Testis (tissue), 2 donors: ENCODE measurements at regions not wholly inside any gene's neighbourhood (a gene's known extent, or its start where the extent isn't known, plus 50 kb on each side); places are given as distances from the start of the nearest gene placed in this dataset.

Experiments used
- DNase-seq: peaks from one replicate; pipeline ENCODE4 v3.0.0-alpha.2; 2019
- H3K27ac ChIP-seq, 2 donors: fragments of 200-600 bp; sonication (generic); one replicate each; pipeline ENCODE4 v1.5.1; 2019
- H3K27me3 ChIP-seq: fragments of 200-600 bp; sonication (generic); one replicate; pipeline ENCODE4 v1.5.1; 2019
- H3K36me3 ChIP-seq: fragments of 200-600 bp; sonication (generic); one replicate; pipeline ENCODE4 v1.5.1; 2017; ENCODE audit warnings: low read depth; ENCODE audit errors: missing control alignments
- H3K4me1 ChIP-seq: fragments of 200-600 bp; sonication (generic); one replicate; pipeline ENCODE4 v1.5.1; 2019
- H3K4me3 ChIP-seq, 2 donors: fragments of 200-600 bp; sonication (generic); one replicate each; pipeline ENCODE4 v1.5.1; 2017 to 2019
- H3K9me3 ChIP-seq: fragments of 200-600 bp; sonication (generic); one replicate; pipeline ENCODE4 v1.5.1; 2017
- POLR2A ChIP-seq: fragments of 450-650 bp; IDR thresholded peaks from one replicate; pipeline ENCODE4 v1.6.1; 2017; ENCODE audit warnings: antibody characterized with exemption, mild to moderate bottlenecking, moderate library complexity
- WGBS, 2 donors: methylation state at CpG; one replicate each; pipeline ENCODE4 v1.1.5; 2018; 5-methylcytosine and 5-hydroxymethylcytosine counted together
- intact Hi-C: fragments of 100-400 bp; cut with DNase I; formaldehyde crosslinking; loops from one replicate; pipeline ENCODE4 v1.15.1; 2023; ENCODE audit warnings: low total_unique reads
- TF ChIP-seq, protein P1 (sequence below), 3 experiments: fragments of 450-650 bp in 2 of 3; fragments of 200-600 bp in 1 of 3; sonication (generic) in 1 of 3; IDR thresholded peaks; one replicate each; pipeline ENCODE4 v1.5.1; 2016 to 2019; ENCODE audit warnings: antibody characterized with exemption in 3 of 3, mild to moderate bottlenecking in 2 of 3, moderate library complexity in 1 of 3

DNA sequence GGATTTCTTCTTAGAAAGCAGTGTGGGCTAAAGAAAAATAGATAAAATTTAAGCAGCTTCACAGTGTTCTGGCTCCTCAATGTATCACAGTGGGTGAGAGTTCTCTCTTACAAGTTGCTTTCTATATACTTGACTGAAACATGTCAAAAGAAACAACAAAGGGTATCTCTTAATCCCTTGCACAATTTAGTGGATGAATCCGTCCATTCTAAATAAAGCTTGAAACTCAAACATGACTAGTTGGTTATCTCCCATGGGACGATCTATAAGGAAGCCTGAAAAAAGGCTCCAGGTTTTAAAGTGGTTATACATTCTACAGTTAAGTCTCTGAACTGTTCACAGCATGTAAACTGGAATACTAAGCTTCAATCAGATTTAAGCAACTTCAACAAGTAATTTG lies 993.1 kb upstream of the CNTN5 start:
- Histone ChIP-seq H3K27ac (no peak overlapping the region), H3K4me1 (no peaks in the 10 kb centered on the region), H3K9me3 (no peaks in the 10 kb centered on the region), H3K36me3 (no peaks in the 10 kb centered on the region), H3K27me3 (no peaks in the 10 kb centered on the region), H3K4me3 (no peak overlapping the region)
- intact Hi-C loops = no loop called here
- DNase-seq = no peak
- WGBS, 2 donors = 83 to 85% methylated on average over 2 of the region's 2 CpGs
- no peak for TF ChIP-seq POLR2A
- TF ChIP-seq, protein P1, sequence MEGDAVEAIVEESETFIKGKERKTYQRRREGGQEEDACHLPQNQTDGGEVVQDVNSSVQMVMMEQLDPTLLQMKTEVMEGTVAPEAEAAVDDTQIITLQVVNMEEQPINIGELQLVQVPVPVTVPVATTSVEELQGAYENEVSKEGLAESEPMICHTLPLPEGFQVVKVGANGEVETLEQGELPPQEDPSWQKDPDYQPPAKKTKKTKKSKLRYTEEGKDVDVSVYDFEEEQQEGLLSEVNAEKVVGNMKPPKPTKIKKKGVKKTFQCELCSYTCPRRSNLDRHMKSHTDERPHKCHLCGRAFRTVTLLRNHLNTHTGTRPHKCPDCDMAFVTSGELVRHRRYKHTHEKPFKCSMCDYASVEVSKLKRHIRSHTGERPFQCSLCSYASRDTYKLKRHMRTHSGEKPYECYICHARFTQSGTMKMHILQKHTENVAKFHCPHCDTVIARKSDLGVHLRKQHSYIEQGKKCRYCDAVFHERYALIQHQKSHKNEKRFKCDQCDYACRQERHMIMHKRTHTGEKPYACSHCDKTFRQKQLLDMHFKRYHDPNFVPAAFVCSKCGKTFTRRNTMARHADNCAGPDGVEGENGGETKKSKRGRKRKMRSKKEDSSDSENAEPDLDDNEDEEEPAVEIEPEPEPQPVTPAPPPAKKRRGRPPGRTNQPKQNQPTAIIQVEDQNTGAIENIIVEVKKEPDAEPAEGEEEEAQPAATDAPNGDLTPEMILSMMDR (IDR thresholded peaks at IDR 0.05) = no peak

DNA sequence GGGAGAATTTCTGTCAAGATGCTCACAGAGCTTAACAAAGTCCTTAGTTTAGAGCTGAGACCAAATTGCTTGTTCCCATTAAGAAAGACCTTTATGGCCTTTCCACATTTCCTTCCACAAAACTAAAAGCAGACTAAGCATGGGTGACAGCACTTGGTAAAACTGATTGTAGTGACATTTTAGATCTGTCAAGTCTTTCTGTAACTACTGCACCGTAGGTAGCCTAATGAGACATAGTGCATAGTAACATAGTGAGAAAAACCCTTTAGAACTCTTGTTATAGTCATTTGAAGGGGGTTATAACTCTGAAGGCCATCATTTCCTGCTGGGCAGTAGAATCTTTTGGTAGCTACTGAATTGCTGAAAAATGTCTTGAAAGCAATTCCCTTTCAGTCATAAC lies 990.9 kb upstream of the CNTN5 start:
- no peak for TF ChIP-seq POLR2A
- TF ChIP-seq, protein P1 (IDR thresholded peaks at IDR 0.05) = no peak
- Histone ChIP-seq H3K4me1 (no peaks in the 10 kb centered on the region), H3K4me3 (no peak overlapping the region), H3K9me3 (no peaks in the 10 kb centered on the region), H3K27me3 (no peaks in the 10 kb centered on the region), H3K27ac (no peak overlapping the region), H3K36me3 (no peaks in the 10 kb centered on the region)
- intact Hi-C loops = no loop called here
- 91 to 100% methylated on average over 1 of the region's 1 CpG for WGBS, 2 donors
- no peak for DNase-seq

DNA sequence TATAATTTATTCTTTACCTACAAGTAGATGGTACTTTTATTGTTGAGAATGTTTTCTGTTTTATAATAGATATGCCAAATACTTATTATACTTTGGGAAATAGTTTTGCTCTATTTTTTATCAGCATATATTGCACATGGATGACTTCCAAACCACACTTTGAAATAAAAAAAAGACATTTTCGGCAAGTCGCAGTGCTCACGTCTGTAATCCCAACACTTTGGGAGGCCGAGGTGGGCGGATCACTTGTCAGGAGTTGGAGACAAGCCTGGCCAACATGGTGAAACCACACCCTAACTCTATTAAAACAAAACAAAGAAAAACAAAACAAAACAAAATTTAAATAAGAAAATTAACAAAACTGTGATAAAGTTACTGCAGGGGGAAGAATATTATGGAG lies 983.9 kb upstream of the CNTN5 start:
- H3K9me3 ChIP-seq = no peaks in the 10 kb centered on the region
- no peak for TF ChIP-seq POLR2A
- TF ChIP-seq, protein P1 (IDR thresholded peaks at IDR 0.05) = no peak
- H3K27ac ChIP-seq = no peak overlapping the region
- H3K4me1 ChIP-seq = no peaks in the 10 kb centered on the region
- intact Hi-C loops = no loop called here
- no peaks in the 10 kb centered on the region for H3K27me3 ChIP-seq
- no peak overlapping the region for H3K4me3 ChIP-seq
- DNase-seq = no peak
- H3K36me3 ChIP-seq = no peaks in the 10 kb centered on the region
- 71 to 82% methylated on average over 5 of the region's 5 CpGs for WGBS, 2 donors

DNA sequence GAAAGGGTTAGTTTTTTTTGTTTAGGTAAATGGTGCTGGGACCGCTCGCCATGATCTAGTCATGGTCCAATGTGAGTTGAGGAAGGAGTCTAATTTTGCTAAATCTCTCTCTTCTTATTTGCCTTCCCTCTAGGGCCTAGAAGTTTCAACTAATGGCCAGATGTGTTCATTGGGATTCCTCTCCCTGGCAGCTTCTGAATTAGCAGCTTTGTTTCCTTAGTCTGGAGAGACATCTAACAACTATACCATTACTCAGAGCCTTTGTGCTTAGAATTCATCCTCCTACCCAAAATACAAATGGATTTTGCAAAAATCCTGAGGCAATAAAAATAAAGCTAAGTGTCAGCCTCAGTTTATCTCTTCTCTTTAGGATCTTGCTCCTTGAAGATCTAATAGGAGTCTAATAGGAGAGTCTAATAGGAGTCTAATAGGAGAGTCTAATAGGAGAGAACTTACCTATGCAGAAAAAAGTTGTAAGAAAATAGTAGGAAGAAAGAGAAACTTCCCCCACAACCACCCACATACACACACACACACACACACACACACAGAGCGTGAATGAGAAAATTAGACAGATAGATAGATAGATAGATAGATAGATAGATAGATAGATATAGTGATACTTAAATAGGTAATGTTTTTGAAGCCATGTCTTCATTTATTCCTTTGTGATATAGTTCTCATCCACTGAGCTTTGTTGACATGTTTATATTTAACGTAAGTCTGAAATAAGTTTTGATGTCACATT lies 980.5 kb upstream of the CNTN5 start:
- no peak overlapping the region for H3K4me3 ChIP-seq
- no peaks in the 10 kb centered on the region for H3K4me1 ChIP-seq
- TF ChIP-seq, protein P1 (IDR thresholded peaks at IDR 0.05) = no peak
- TF ChIP-seq POLR2A = no peak
- 94 to 97% methylated on average over 4 of the region's 4 CpGs for WGBS, 2 donors
- H3K27me3 ChIP-seq = no peaks in the 10 kb centered on the region
- H3K36me3 ChIP-seq = no peaks in the 10 kb centered on the region
- no peak overlapping the region for H3K27ac ChIP-seq
- DNase-seq = no peak
- intact Hi-C loops = no loop called here
- no peaks in the 10 kb centered on the region for H3K9me3 ChIP-seq

DNA sequence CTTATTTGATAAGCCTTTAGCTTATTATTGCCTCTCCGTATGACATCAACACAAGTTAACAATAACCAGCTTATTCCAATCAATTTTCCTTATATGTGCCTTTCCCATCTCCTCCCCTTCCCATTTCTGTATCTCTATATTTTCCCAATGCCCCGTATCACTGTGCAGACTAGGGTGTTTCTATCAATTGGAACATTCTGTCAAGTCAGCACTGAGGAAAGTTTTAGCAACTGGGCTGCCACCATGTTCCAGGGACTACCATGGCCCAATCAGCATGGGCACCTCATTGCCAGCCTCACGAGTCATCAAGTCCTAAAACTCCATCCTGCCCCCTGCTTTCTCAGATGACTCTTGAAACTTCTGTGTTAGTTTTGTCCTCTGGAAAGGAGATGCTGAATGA lies 973.1 kb upstream of the CNTN5 start:
- no peaks in the 10 kb centered on the region for H3K9me3 ChIP-seq
- no peak overlapping the region for H3K27ac ChIP-seq
- H3K4me1 ChIP-seq = no peaks in the 10 kb centered on the region
- no peak for DNase-seq
- intact Hi-C loops = no loop called here
- TF ChIP-seq, protein P1 (IDR thresholded peaks at IDR 0.05) = no peak
- no peak for TF ChIP-seq POLR2A
- H3K36me3 ChIP-seq = no peaks in the 10 kb centered on the region
- 76 to 83% methylated on average over 3 of the region's 3 CpGs for WGBS, 2 donors
- H3K27me3 ChIP-seq = no peaks in the 10 kb centered on the region
- no peak overlapping the region for H3K4me3 ChIP-seq
